ENCODE measurements at regions not wholly inside any gene's neighbourhood (a gene's known extent, or its start where the extent isn't known, plus 50 kb on each side); places are given as distances from the start of the nearest gene placed in this dataset.

DNA sequence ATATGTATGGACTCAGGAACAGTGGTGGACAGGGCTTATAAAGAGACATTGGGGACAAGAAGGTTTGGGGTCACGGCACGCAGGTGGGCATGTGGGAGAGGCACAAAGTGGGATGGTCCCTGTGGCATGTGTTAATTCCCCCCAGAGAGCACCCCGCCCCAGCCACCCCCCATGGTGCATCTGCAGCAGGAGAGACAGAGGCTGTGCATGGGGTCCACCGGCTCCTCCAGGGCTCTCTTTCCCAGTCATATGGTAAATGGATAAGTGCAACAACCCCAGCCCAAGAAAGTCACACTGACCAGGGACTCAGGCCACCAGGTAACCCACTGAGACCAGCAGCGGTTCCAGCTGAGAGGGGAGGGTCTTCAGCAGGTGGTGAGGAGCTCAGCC is 242.1 kb downstream of the BCL11B start:
- DNase-seq (no peak), ATAC-seq (ENCODE audit: low read depth) (no peak)
- POLR2A ChIA-PET, result no interaction called here
- Mint-ChIP-seq H3K27ac (no peak overlapping the region), H3K4me3 (no peak overlapping the region), H3K4me1 (no peaks in the 10 kb centered on the region), H3K9me3 (peaks cover 4% of the 10 kb centered on the region), H3K36me3 (ENCODE audit: low read depth) (no peaks in the 10 kb centered on the region), H3K27me3 (no peaks in the 10 kb centered on the region)
- intact Hi-C loops (cut with micrococcal nuclease), result no loop called here
- CTCF ChIA-PET, result no interaction called here
- TF ChIP-seq, protein P1, sequence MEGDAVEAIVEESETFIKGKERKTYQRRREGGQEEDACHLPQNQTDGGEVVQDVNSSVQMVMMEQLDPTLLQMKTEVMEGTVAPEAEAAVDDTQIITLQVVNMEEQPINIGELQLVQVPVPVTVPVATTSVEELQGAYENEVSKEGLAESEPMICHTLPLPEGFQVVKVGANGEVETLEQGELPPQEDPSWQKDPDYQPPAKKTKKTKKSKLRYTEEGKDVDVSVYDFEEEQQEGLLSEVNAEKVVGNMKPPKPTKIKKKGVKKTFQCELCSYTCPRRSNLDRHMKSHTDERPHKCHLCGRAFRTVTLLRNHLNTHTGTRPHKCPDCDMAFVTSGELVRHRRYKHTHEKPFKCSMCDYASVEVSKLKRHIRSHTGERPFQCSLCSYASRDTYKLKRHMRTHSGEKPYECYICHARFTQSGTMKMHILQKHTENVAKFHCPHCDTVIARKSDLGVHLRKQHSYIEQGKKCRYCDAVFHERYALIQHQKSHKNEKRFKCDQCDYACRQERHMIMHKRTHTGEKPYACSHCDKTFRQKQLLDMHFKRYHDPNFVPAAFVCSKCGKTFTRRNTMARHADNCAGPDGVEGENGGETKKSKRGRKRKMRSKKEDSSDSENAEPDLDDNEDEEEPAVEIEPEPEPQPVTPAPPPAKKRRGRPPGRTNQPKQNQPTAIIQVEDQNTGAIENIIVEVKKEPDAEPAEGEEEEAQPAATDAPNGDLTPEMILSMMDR (IDR thresholded peaks at IDR 0.05), result no peak

DNA sequence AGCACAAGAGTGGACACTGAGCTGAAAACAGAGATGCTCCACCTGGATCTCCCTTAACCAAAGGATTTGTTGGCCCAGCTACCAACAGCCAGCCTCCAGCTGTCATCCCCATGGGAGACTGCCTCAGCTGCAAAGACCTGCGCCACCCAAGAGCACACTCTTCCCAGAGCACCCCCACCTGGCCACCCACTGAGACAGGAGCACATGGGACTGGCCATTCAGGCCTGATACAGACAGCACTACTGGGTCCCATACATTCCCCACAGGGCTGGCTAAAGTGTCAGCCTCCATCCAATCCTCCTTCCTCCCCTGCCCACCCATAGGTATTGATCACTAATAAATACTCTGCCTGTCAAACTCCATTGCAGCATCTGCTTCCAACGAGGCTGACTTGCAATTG is 241.5 kb downstream of the BCL11B start:
- no peak for DNase-seq
- Mint-ChIP-seq H3K27ac (no peak overlapping the region), H3K4me3 (no peak overlapping the region), H3K36me3 (ENCODE audit: low read depth) (no peaks in the 10 kb centered on the region), H3K4me1 (no peaks in the 10 kb centered on the region), H3K9me3 (peaks cover 4% of the 10 kb centered on the region), H3K27me3 (no peaks in the 10 kb centered on the region)
- intact Hi-C loops (cut with micrococcal nuclease), result no loop called here
- POLR2A ChIA-PET, result no interaction called here
- CTCF ChIA-PET, result no interaction called here
- no peak for ATAC-seq (ENCODE audit: low read depth)
- TF ChIP-seq, protein P1 (IDR thresholded peaks at IDR 0.05), result no peak

DNA sequence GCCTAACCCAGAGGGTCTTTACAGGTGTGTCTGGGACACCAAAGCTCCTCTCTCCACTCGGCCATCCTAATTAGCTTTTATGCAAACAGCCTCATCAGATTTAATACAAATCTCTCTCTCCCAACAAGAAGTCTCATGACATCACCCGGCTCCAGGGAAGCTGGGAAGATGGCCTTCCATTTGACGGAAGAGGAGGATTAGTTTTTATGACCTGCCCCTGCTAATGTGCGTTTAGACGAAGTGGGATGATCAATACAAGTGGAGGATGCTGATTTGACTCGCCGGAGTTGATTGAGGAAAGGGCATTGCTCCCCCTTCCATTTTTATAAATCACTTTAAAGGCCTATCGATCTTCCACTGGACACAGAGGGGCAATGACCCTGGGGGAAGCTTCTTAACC is 239.2 kb downstream of the BCL11B start:
- H3K9me3 Mint-ChIP-seq, result peaks cover 6% of the 10 kb centered on the region
- ChIA-PET CTCF (no interaction called here), POLR2A (no interaction called here)
- H3K27me3 Mint-ChIP-seq, result no peaks in the 10 kb centered on the region
- H3K36me3 Mint-ChIP-seq (ENCODE audit: low read depth), result no peaks in the 10 kb centered on the region
- ATAC-seq (ENCODE audit: low read depth), result no peak
- H3K27ac Mint-ChIP-seq, result no peak overlapping the region
- TF ChIP-seq, protein P1 (IDR thresholded peaks at IDR 0.05), result no peak
- H3K4me3 Mint-ChIP-seq, result no peak overlapping the region
- no peak for DNase-seq
- no peaks in the 10 kb centered on the region for H3K4me1 Mint-ChIP-seq
- intact Hi-C loops (cut with micrococcal nuclease), result no loop called here

DNA sequence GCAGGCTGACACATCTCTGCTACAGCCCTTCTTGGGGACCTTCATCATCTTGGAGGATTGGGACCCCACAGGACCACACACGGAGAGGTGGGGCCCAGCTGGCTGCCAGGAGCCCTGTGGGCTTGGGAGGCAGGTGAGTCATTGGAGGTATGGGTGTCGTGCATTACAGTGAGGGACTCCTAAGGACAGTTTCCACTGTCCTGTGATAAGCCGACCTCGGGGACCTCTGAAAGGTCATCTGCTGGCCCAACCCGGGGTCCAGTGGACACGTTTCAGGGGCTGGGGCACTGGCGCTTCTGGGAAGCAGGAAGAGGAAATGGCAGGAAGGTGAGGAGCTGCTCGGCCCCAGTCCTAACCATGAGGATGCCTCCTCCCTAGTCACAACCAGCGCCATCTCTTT is 238.0 kb downstream of the BCL11B start:
- TF ChIP-seq, protein P1 (IDR thresholded peaks at IDR 0.05), result no peak
- no peak overlapping the region for H3K27ac Mint-ChIP-seq
- no peaks in the 10 kb centered on the region for H3K27me3 Mint-ChIP-seq
- DNase-seq, result no peak
- POLR2A ChIA-PET, result no interaction called here
- H3K4me3 Mint-ChIP-seq, result no peak overlapping the region
- intact Hi-C loops (cut with micrococcal nuclease), result no loop called here
- no peaks in the 10 kb centered on the region for H3K4me1 Mint-ChIP-seq
- CTCF ChIA-PET, result no interaction called here
- no peak for ATAC-seq (ENCODE audit: low read depth)
- no peaks in the 10 kb centered on the region for H3K36me3 Mint-ChIP-seq (ENCODE audit: low read depth)
- peaks cover 6% of the 10 kb centered on the region for H3K9me3 Mint-ChIP-seq

DNA sequence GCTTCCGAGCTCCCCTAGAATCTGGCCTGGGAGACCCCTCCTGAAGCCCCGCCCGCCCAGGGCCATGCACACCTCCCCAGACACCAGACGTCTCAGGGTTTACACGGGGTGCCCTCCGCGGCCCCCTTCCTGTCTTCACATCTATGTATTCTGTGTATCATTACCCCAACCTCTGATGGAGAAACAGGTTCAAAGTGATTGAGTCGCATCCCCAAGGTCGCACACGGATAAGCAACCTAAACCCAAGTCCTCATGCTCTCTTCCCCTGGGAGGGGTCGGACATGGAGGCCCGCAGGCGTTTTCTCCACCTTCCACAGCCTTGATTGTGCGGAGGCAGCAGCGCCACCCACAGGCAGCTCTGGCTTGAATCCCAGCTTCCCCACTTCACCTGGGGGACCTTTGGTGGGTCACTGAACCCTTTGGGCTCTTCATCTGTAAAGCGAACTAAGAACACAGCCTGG is 237.3 kb downstream of the BCL11B start:
- no peak for ATAC-seq (ENCODE audit: low read depth)
- no peaks in the 10 kb centered on the region for H3K36me3 Mint-ChIP-seq (ENCODE audit: low read depth)

More for the DNA sequence above, 237.3 kb downstream of the BCL11B start:
- ChIA-PET POLR2A (no interaction called here), CTCF (no interaction called here)
- H3K27me3 Mint-ChIP-seq, result no peaks in the 10 kb centered on the region
- H3K4me1 Mint-ChIP-seq, result no peaks in the 10 kb centered on the region
- H3K9me3 Mint-ChIP-seq, result peaks cover 6% of the 10 kb centered on the region
- intact Hi-C loops (cut with micrococcal nuclease), result no loop called here
- no peak for DNase-seq
- no peak overlapping the region for H3K4me3 Mint-ChIP-seq
- H3K27ac Mint-ChIP-seq, result no peak overlapping the region
- TF ChIP-seq, protein P1 (IDR thresholded peaks at IDR 0.05), result no peak

All from activated B cell treated with CpG ODN at 0.5 μM for 24 hours (primary cell).